HFF-Myc (cell line): ENCODE measurements at regions not wholly inside any gene's neighbourhood (a gene's known extent, or its start where the extent isn't known, plus 50 kb on each side); places are given as distances from the start of the nearest gene placed in this dataset.

ENCODE experiments used
- DNase-seq: peaks from one replicate; pipeline ENCODE4 v3.0.0-alpha.2; 2011; ENCODE audit warnings: low read depth; ENCODE audit errors: extremely low read depth
- H3K4me3 ChIP-seq: replicated peaks from 2 replicates; pipeline ENCODE4 v1.5.1; 2011; ENCODE audit warnings: low read depth, mild to moderate bottlenecking, control low read depth, low read length
- CTCF ChIP-seq: IDR thresholded peaks from 2 replicates; pipeline ENCODE4 v1.5.1; 2012; ENCODE audit warnings: mild to moderate bottlenecking, low read depth, low read length, control low read depth; ENCODE audit errors: missing control alignments

- H3K4me3 ChIP-seq = no peak overlapping the region
- TF ChIP-seq CTCF = no peak
- DNase-seq = no peak
Observed at GRCh38 chr10:117892681-117893220, 154.0 kb downstream of the RAB11FIP2 start.

DNA sequence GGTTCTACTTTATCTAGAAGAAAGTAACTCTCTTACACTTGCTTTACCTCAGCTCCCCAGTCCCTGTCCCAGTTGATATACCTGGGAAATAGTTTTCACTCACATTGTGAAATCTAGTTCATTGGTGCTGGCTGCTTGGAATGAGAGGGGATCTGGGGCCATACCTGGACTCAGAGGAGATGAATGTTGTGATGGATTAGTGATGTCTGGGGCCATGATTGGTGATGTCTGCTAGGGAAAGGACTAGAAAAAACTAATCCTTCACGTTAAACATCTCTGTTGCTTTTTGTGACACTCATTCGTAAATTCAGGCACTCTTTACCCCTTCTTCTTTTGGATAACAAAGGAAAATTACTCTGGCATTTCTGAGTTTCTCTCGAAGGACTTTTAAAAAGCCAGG, 152.4 kb downstream of the RAB11FIP2 start:
- TF ChIP-seq CTCF = no peak
- no peak overlapping the region for H3K4me3 ChIP-seq
- no peak for DNase-seq

DNA sequence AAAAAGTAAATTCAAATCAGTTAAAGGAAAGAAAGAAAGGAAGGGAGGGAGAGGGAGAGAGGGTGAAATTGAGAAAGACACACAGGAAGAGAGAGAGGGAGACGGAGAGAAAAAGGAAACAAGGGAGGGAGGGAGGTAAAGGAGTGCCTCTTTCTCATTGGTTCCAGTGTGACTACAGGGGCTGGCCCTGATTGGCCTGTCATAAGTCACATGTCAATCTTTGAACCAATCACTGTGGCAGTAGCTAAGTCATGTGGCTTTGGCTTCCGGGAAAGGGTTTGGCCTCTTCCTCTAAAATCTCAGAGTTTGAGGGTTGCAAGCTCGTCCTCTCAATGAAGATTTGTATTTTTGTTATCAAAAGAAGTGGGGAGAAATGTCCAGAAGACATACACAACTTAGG, 150.2 kb downstream of the RAB11FIP2 start:
- TF ChIP-seq CTCF = no peak
- H3K4me3 ChIP-seq = no peak overlapping the region
- no peak for DNase-seq

DNA sequence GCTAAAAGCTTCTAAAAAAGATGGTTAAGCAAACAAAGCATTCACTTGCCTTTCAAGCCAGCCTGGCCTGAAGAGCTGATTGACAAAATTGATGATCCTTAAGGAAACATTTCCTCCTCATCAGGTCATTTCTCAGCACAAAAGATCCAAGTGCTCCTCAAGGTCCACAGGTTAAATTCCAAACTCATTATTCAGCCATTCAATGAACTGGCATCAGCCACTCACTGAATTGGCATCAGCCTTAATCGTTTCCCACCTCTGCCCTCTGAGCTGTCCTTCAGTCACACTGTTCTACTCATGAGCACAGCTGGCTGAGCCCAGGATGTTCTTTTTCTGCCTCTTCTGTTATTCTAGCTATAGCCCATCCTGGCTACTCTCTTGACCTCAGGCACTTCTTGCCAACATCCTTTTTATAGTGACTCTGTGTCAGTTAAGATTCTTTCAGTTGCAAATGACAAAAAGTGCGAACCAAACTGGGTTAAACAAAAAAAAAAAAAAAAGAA, 147.5 kb downstream of the RAB11FIP2 start:
- TF ChIP-seq CTCF = no peak

GRCh38 chr10:117900280-117900679, 146.5 kb downstream of the RAB11FIP2 start:
- H3K4me3 ChIP-seq = no peak overlapping the region
- no peak for DNase-seq

More for the DNA sequence above, 147.5 kb downstream of the RAB11FIP2 start:
- no peak overlapping the region for H3K4me3 ChIP-seq
- DNase-seq = no peak

DNA sequence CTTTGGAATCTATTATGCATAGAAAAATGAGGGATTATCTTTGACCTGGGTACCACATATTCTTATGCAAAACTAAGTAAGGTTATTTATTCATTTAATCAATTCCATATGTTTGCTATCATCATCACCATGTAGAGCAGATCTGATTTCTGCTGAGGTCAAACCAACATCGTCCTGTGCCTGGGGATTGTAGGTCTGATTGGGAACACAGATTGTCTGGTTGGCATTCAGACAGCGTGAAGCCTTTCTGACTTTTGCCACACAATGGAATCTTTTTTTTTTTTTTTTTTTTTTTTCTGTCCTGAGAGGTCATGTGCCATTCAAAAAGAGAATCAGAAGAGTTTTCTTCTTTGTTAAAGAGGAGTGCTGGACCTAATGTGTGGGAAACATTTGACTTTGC, 142.9 kb downstream of the RAB11FIP2 start:
- no peak for DNase-seq
- H3K4me3 ChIP-seq = no peak overlapping the region
- TF ChIP-seq CTCF = no peak

More at GRCh38 chr10:117900280-117900679, 146.5 kb downstream of the RAB11FIP2 start:
- no peak for TF ChIP-seq CTCF

DNA sequence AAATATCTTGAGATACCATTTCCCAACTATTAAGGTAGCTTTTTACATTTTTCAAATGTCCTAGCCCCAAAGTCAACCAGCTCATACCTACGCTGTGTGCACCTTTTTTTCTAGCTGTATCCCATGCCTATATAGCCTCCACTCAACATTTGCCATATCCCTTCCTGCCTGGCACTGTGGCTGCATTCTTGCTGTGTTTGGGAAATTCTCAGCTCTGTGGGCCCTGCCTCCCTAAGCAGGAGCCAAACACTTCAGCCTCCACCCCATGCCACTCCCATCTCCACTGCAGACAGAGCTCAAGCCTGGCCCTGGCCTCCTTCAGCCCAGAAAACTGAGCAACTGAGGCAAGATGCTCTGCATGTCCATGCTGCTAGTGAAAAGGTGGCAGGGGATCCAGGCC, 141.3 kb downstream of the RAB11FIP2 start:
- no peak overlapping the region for H3K4me3 ChIP-seq
- TF ChIP-seq CTCF = no peak
- DNase-seq = no peak
